Body of pancreas (tissue), 4 donors: ENCODE measurements at regions not wholly inside any gene's neighbourhood (a gene's known extent, or its start where the extent isn't known, plus 50 kb on each side); places are given as distances from the start of the nearest gene placed in this dataset.

Experiments used
- POLR2A ChIP-seq, 3 donors: fragments of 450-650 bp; IDR thresholded peaks; one replicate each; pipeline ENCODE4 v1.6.1; 2016; ENCODE audit warnings: antibody characterized with exemption in 3 of 3, mild to moderate bottlenecking in 2 of 3
- TF ChIP-seq, protein P1 (sequence below), 7 experiments: fragments of 450-650 bp in 4 of 7; fragments of 200-600 bp in 3 of 7; sonication (generic) in 3 of 7; IDR thresholded peaks; one replicate each; pipeline ENCODE4 v1.5.1; 2016 to 2019; ENCODE audit warnings: antibody characterized with exemption in 7 of 7

DNA sequence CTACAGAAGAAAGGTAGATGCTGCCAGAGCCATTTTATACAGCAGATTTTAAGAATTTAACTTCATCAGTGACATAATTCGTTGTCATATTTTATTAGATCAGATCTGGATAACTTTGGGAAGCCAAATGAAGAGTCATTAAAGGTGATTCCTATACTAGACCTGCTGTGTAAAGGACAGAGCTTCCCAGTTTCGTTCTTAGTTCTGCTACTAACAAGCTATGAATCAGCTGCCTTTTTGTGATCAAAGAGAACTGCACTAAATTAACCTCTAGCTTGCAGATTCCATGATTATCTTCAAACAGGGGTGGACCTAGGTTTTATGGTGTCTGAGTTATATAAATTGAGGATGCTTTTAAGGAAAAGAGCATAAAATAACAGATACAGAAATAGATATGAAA is 926.5 kb upstream of the ACVR2A start:
- TF ChIP-seq, protein P1, sequence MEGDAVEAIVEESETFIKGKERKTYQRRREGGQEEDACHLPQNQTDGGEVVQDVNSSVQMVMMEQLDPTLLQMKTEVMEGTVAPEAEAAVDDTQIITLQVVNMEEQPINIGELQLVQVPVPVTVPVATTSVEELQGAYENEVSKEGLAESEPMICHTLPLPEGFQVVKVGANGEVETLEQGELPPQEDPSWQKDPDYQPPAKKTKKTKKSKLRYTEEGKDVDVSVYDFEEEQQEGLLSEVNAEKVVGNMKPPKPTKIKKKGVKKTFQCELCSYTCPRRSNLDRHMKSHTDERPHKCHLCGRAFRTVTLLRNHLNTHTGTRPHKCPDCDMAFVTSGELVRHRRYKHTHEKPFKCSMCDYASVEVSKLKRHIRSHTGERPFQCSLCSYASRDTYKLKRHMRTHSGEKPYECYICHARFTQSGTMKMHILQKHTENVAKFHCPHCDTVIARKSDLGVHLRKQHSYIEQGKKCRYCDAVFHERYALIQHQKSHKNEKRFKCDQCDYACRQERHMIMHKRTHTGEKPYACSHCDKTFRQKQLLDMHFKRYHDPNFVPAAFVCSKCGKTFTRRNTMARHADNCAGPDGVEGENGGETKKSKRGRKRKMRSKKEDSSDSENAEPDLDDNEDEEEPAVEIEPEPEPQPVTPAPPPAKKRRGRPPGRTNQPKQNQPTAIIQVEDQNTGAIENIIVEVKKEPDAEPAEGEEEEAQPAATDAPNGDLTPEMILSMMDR (IDR thresholded peaks at IDR 0.05) = no peak
- TF ChIP-seq POLR2A (IDR thresholded peaks at IDR 0.05) = no peak
